ENCODE measurements at regions not wholly inside any gene's neighbourhood (a gene's known extent, or its start where the extent isn't known, plus 50 kb on each side); places are given as distances from the start of the nearest gene placed in this dataset.
"Not testable (repeated sequence)": the region's sequence is repeated elsewhere in the genome, so short reads cannot be mapped to it uniquely, and the experiment has no call there.

GRCh38 chr3:168839653-168840052 lies 743.9 kb upstream of the GOLIM4 start:
- no peak for DNase-seq

- DNase-seq: no peak
Measured at GRCh38 chr3:168834558-168834957, 738.8 kb upstream of the GOLIM4 start.

DNA sequence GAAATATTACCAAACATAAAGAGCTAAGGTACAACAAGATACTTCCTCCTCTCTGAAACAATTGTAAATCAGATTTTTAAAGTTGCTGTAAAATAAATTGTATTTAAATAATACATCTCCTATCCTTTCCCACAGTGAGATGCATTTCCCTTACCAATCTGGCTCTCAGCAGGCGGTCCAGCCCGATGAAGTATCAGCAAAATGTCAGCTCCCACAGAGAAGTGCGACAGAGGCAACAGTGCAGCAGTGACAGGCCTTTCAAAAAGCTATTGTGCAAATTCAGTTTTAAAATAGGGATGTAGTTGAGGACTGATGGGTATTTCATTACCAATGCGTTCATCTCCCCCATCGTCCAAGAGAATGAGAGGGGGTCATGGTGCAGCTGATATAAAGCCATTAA lies 733.2 kb upstream of the GOLIM4 start:
- no peak for DNase-seq

GRCh38 chr3:168828536-168828935 lies 732.8 kb upstream of the GOLIM4 start:
- DNase-seq: no peak

DNA sequence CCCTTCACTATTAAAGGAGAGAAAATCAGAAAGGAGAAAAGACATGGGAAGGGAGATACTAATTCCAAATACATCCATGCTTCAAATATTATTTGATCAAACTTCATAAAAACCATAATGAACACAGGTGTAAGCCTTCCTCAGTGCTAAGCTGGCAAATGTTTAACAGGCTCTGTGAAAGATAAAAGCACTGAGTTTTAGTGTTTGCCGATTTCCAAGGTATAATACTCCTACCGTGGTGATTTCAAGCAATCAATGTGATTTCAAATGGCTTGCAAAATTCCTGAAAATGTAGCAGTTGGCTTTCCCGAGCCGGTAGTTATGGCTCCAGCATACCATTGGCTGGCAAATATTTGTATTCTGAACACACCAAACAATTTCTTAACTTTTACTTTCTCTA lies 732.3 kb upstream of the GOLIM4 start:
- DNase-seq: no peak

- no peak for DNase-seq
Measured at GRCh38 chr3:168824107-168824506, 728.4 kb upstream of the GOLIM4 start.

- no peak for DNase-seq
Measured at GRCh38 chr3:168823466-168823865, 727.7 kb upstream of the GOLIM4 start.

DNA sequence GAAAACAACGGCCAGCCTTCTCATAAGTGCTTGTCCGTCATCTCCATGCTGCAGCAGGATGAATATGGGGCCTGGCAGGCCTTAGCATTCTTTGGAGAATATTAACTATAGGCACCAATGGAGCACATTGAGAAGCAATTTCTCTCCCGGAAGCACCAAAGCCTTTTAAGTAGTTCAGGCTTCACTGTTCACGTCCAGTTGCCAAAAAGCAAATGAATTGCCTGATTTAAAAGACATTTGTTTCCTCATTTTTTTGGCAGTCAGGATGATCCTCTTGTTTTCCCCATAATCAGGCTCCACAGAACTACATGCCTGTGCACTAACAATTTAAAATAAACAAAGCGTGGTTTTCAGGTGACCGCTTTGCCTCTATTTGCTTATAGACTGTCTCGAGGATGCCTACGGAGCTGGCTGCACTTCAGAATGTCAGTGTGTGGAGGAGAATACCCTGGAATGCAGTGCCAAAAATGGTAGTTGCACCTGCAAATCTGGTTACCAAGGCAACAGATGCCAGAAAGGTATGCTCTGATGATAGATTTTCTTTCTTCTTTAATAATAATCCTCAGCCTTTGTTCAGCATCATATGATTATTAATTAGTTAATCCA lies 725.2 kb upstream of the GOLIM4 start:
- DNase-seq: no peak

GRCh38 chr3:168817177-168817576 lies 721.5 kb upstream of the GOLIM4 start:
- DNase-seq: no peak

GRCh38 chr3:168815946-168816345 lies 720.2 kb upstream of the GOLIM4 start:
- no peak for DNase-seq

- no peak for DNase-seq
Measured at GRCh38 chr3:168813225-168813802, 717.6 kb upstream of the GOLIM4 start.

GRCh38 chr3:168812234-168812633 lies 716.5 kb upstream of the GOLIM4 start:
- no peak for DNase-seq

DNA sequence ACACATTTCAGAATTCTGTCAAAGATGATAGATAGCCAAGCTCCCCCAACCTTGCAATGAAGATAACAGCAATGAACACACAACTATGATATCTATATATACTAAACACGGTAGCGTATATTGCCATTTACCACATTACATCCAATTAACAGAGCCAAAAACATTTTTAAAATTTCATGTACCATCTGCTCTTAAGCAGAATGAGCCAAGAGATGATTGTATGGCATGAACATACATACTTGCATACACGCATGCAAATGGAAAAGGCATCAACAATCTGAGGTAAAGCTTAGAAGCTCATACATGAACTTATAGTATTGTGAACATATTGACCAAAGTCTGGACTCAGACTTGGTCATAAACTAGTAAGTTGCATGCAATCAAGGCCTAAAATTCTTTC lies 712.9 kb upstream of the GOLIM4 start:
- no peak for DNase-seq

- DNase-seq: no peak
Measured at GRCh38 chr3:168807448-168807847, 711.7 kb upstream of the GOLIM4 start.

GRCh38 chr3:168806871-168807270 lies 711.1 kb upstream of the GOLIM4 start:
- no peak for DNase-seq

DNA sequence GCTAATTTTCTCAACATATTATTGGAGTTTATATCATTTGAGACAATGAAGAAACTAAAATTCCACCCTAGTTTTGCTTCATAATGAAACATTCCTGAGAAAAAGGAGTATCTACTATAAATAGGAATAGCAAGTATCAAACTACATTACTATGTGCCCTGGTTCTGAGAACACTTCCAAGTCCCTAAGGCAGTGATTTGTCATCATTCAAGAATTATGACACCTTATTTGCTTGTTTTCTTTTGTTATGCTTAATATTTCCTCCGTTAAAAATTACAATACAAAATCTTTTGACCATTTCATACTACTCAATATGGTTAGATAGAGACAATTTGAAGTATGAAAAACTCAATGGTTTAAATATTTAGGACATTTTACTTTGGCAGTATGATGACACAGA lies 707.8 kb upstream of the GOLIM4 start:
- no peak for DNase-seq

DNA sequence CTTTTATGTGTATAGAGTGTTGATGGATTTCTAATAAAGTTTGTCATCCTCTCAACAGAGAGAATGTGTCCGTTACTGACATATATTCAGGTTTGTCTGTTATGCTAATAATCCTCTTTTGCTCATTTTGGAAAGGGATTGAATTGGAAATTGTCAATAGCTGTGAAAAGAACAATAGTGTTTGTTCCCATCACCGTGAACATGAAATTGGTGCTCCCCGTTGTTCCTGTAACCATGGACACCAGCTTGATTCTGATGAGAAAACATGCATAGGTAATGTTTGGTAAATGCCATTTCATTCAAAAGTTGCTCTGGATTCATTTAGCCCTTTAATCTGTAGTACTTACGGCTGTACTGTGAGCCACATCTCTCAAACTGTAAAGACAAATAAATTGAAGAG lies 707.0 kb upstream of the GOLIM4 start:
- no peak for DNase-seq

GRCh38 chr3:168801794-168802193 lies 706.1 kb upstream of the GOLIM4 start:
- DNase-seq: no peak

DNA sequence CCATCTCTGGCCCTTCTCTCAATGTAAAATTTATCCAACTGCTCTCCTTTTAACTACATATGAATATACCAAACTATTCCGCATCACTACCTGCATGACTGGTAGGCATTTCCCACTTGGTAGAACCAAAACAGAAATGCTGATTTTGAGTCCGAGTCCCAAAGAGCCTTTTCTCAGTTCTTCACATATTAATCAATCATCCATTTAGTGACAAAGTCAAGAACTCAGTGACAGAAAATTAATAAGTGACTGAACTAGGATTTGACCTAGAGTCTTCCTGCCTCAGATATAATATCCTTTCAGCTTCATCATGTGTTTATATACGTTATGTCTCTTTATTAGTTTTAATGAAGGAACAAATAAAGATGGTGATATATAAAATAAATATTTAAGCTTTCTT lies 700.6 kb upstream of the GOLIM4 start:
- DNase-seq: no peak

DNA sequence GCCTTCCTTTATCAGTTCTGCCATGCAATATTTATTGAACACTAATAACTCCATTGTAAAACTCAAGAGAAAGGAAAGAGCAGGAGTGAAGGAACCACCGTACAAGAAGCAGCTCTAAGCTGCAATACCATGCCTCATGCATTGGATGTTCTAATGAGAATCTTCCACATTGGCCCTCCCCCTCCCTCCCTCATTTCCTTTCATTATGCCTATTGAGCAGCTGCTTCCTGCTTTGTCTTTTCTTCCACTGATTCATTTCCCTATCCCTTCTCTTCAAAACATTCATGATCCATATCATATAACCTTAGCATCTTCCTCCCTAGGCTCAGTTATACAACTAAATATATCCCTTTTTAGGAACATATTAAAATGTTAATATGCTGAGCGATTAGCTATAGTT lies 698.7 kb upstream of the GOLIM4 start:
- DNase-seq: no peak

- no peak for DNase-seq
Measured at GRCh38 chr3:168782193-168782592, 686.5 kb upstream of the GOLIM4 start.

DNA sequence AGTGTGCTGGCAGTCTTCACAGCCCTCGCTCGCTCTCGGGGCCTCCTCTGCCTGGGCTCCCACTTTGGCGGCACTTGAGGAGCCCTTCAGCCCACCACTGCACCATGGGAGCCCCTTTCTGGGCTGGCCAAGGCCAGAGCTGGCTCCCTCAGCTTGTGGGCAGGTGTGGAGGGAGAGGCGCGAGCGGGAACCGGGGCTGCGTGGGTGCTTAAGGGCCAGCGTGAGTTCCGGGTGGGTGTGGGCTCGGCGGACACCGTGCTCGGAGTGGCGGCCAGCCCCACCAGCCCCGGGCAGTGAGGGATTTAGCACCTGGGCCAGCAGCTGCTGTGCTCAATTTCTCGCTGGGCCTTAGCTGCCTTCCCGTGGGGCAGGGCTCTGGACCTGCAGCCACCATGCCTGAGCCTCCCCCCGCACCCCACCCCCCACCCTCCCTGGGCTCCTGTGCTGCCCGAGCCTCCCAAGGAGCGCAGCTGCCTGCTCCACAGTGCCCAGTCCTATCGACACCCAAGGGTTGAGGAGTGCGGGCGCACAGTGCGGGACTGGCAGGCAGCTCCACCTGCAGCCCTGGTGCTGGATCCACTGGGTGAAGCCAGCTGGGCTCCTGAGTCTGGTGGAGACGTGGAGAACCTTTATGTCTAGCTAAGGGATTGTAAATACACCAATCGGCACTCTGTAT lies 684.4 kb upstream of the GOLIM4 start:
- DNase-seq: not testable (repeated sequence)

GRCh38 chr3:168753724-168754123 lies 658.0 kb upstream of the GOLIM4 start:
- no peak for DNase-seq

GRCh38 chr3:168752339-168752738 lies 656.6 kb upstream of the GOLIM4 start:
- DNase-seq: no peak

GRCh38 chr3:168747697-168748096 lies 652.0 kb upstream of the GOLIM4 start:
- DNase-seq: no peak
